Activated CD4-positive, alpha-beta T cell treated with anti-CD3 and anti-CD28 coated beads for 36 hours (primary cell): ENCODE measurements at regions not wholly inside any gene's neighbourhood (a gene's known extent, or its start where the extent isn't known, plus 50 kb on each side); places are given as distances from the start of the nearest gene placed in this dataset.

Source experiments
- ATAC-seq: fragments of 200-7000 bp; cut with Tn5 transposase; one replicate; pipeline ENCODE4 v1.10.0; 2021; ENCODE audit warnings: mild to moderate bottlenecking, moderate library complexity
- CTCF ChIA-PET: fragments of 350-600 bp; sonication (Branson Sonifier 250); formaldehyde crosslinking; loops from one replicate; lab custom pipeline; 2021; ENCODE audit warnings: antibody characterized with exemption; lab: Charles Lee
- POLR2A ChIA-PET: fragments of 350-600 bp; sonication (Branson Sonifier 250); formaldehyde crosslinking; loops from one replicate; lab custom pipeline; 2021; ENCODE audit warnings: antibody characterized with exemption, inconsistent platforms; lab: Charles Lee
- DNase-seq: peaks from one replicate; pipeline ENCODE4 v3.0.0-alpha.2; 2020
- H3K27ac Mint-ChIP-seq: one replicate; pipeline ENCODE4 v1.8.0; 2021; ENCODE audit warnings: mixed read lengths
- H3K27me3 Mint-ChIP-seq: one replicate; pipeline ENCODE4 v1.8.0; 2021; ENCODE audit warnings: mixed read lengths
- H3K36me3 Mint-ChIP-seq: one replicate; pipeline ENCODE4 v1.8.0; 2021; ENCODE audit warnings: low read depth, mixed read lengths
- H3K4me1 Mint-ChIP-seq: one replicate; pipeline ENCODE4 v1.8.0; 2021; ENCODE audit warnings: mixed read lengths
- H3K4me3 Mint-ChIP-seq: one replicate; pipeline ENCODE4 v1.8.0; 2021; ENCODE audit warnings: mild to moderate bottlenecking, moderate library complexity, mixed read lengths
- H3K9me3 Mint-ChIP-seq: one replicate; pipeline ENCODE4 v1.8.0; 2021; ENCODE audit warnings: low read depth, mixed read lengths
- intact Hi-C, 2 experiments: fragments of 100-400 bp; cut with DNase I in 1 of 2; cut with micrococcal nuclease in 1 of 2; formaldehyde crosslinking; loops; one replicate each; pipeline versions ENCODE4 v1.14.2 to v1.15.1; 2022 to 2024; cut with DNase I, micrococcal nuclease

DNA sequence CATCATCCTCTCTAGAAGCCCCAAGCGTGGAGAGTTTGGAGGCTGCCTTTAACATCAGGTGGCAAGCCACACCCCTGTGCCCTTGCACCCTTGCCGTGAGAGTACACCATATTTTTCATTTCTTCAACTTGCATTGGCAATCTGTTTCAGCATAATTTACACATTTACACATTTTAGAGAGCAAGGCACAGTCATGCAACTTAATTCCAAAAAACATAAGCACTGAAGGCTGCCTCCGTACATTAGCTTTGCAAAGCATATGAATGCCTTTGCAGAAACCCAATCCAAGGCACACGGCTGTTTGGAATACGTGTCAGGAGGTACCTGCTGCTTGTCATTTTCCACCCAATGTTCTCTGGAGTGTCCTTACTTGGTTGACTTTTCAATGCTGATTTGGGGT, 833.1 kb downstream of the VRK1 start:
- Mint-ChIP-seq H3K4me1 (peaks cover 13% of the 10 kb centered on the region), H3K4me3 (no peak overlapping the region), H3K27me3 (no peaks in the 10 kb centered on the region), H3K9me3 (no peaks in the 10 kb centered on the region), H3K27ac (no peak overlapping the region), H3K36me3 (no peaks in the 10 kb centered on the region)
- ChIA-PET CTCF (interaction anchor here (0.6 to 1.0 kb wide), 2 partner anchors 27 to 109 kb away, joined by 4 read pairs; no protein-coding TSS in a partner anchor), POLR2A (interaction anchor here (0.7 kb wide), 1 partner anchor 384 kb away, joined by 3 read pairs; no protein-coding TSS in a partner anchor)
- no peak for ATAC-seq
- DNase-seq, result no peak
- intact Hi-C loops, result no loop called here

DNA sequence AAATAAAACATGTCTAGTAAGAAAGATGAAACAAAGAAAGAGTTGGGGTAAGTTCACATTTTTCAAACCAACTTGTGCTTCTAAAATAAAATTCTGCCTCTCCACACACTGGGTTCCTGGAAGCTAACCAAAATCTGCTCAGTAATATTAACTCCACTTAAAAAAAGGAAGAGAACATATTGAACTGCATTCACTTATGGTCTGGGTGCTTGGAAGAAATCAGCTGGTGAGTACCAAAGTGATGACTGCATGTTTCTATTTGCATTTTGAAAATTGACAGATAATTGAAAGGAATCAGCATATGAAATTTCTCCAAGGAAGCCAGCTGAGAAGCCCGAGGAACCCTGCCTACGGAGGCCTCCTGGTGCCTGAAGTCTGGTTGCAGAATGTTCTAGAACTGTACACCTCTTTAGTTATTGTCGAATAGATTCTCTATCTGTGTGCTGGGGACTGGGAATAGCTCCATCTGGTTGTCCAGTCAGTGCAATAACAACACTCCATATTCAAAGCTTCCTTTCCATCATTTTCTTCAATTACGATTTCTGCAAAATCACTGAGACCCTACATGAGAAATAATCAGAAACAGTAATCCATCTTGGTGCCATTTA, 836.1 kb downstream of the VRK1 start:
- H3K36me3 Mint-ChIP-seq, result no peaks in the 10 kb centered on the region
- no peak for DNase-seq
- ChIA-PET CTCF (interaction anchor here (0.6 to 0.9 kb wide), 2 partner anchors 10 to 278 kb away, joined by 3 read pairs; no protein-coding TSS in a partner anchor), POLR2A (no interaction called here)
- no peak overlapping the region for H3K4me3 Mint-ChIP-seq
- peaks cover 32% of the 10 kb centered on the region for H3K4me1 Mint-ChIP-seq
- ATAC-seq, result no peak
- intact Hi-C loops, result no loop called here
- H3K27ac Mint-ChIP-seq, result no peak overlapping the region
- H3K27me3 Mint-ChIP-seq, result no peaks in the 10 kb centered on the region
- H3K9me3 Mint-ChIP-seq, result no peaks in the 10 kb centered on the region

GRCh38 chr14:97634751-97635150, 837.6 kb downstream of the VRK1 start:
- Mint-ChIP-seq H3K27me3 (no peaks in the 10 kb centered on the region), H3K36me3 (no peaks in the 10 kb centered on the region), H3K4me3 (peak overlapping the region; percentile 73), H3K4me1 (peaks cover 42% of the 10 kb centered on the region), H3K9me3 (no peaks in the 10 kb centered on the region), H3K27ac (peak overlapping the region; percentile 80)
- DNase-seq, result peak; percentile 55
- POLR2A ChIA-PET, result interaction anchor here (0.6 kb wide), 1 partner anchor 43 kb away, joined by 5 read pairs; no protein-coding TSS in a partner anchor
- ATAC-seq, result peak; percentile 58
- intact Hi-C loops, result no loop called here
- CTCF ChIA-PET, result interaction anchor here (0.7 kb wide), 1 partner anchor 14 kb away, joined by 3 read pairs; no protein-coding TSS in a partner anchor

GRCh38 chr14:97638864-97639263, 841.7 kb downstream of the VRK1 start:
- intact Hi-C loops, result no loop called here
- peak; percentile 39 for ATAC-seq
- Mint-ChIP-seq H3K9me3 (no peaks in the 10 kb centered on the region), H3K4me1 (peaks cover 57% of the 10 kb centered on the region), H3K27ac (peak overlapping the region; percentile 66), H3K27me3 (no peaks in the 10 kb centered on the region), H3K4me3 (no peak overlapping the region), H3K36me3 (no peaks in the 10 kb centered on the region)
- POLR2A ChIA-PET, result no interaction called here
- no peak for DNase-seq
- CTCF ChIA-PET, result interaction anchor here (0.6 to 1.2 kb wide), 2 partner anchors 52 to 1705 kb away, joined by 3 read pairs; no protein-coding TSS in a partner anchor

- Mint-ChIP-seq H3K4me1 (peaks cover 48% of the 10 kb centered on the region), H3K27ac (peak overlapping the region; percentile 55), H3K27me3 (no peaks in the 10 kb centered on the region), H3K9me3 (no peaks in the 10 kb centered on the region), H3K36me3 (no peaks in the 10 kb centered on the region), H3K4me3 (no peak overlapping the region)
- ChIA-PET POLR2A (no interaction called here), CTCF (no interaction called here)
- ATAC-seq (no peak), DNase-seq (no peak)
- intact Hi-C loops, result no loop called here
Observed at GRCh38 chr14:97640031-97640430, 842.8 kb downstream of the VRK1 start.

DNA sequence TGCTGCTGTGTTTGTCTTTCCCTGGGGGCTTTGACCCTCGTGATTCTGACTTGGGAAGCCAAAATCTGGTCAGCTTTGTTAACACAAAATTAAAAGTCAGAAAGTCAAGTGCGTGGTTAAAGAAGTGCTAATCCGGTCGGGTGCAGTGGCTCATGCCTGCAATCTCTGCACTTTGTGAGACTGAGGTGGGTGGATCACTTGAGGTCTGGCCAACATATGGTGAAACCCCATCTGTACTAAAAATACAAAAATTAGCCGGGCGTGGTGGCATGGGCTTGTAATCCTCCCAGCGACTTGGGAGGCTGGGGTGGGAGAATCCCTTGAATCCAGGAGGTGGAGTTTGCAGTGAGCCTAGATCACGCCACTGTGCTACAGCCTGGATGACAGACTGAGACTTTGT, 844.6 kb downstream of the VRK1 start:
- Mint-ChIP-seq H3K27me3 (no peaks in the 10 kb centered on the region), H3K4me3 (no peak overlapping the region), H3K9me3 (no peaks in the 10 kb centered on the region), H3K27ac (peak overlapping the region; percentile 17), H3K36me3 (no peaks in the 10 kb centered on the region), H3K4me1 (peaks cover 40% of the 10 kb centered on the region)
- ChIA-PET CTCF (no interaction called here), POLR2A (no interaction called here)
- ATAC-seq (peak; percentile 55), DNase-seq (peak; percentile 32)
- intact Hi-C loops, result no loop called here

DNA sequence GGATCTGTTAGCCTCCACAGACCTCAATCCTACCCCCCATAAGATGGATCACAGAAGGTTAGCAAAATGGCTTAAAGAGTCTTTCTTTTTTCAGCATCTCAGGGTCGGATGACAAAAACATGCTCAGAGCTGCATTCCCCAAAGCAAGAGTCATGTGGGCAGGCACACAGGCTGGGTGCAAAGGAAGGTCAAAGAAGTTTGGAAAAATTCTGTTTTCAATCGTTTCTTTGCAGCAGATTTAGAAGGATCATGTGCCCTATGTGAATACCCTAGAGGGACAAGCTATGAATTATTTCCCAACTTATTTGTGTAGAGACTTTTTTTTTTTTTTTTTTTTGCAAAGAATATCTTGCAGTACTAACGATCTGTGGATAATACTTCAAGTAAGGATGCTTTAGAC, 845.4 kb downstream of the VRK1 start:
- Mint-ChIP-seq H3K4me1 (peaks cover 33% of the 10 kb centered on the region), H3K27ac (no peak overlapping the region), H3K9me3 (no peaks in the 10 kb centered on the region), H3K36me3 (no peaks in the 10 kb centered on the region), H3K27me3 (no peaks in the 10 kb centered on the region), H3K4me3 (no peak overlapping the region)
- intact Hi-C loops, result no loop called here
- CTCF ChIA-PET, result interaction anchor here (0.6 to 0.8 kb wide), 2 partner anchors 299 to 396 kb away, joined by 3 to 5 read pairs; no protein-coding TSS in a partner anchor
- POLR2A ChIA-PET, result no interaction called here
- ATAC-seq (no peak), DNase-seq (no peak)

GRCh38 chr14:97644365-97644764, 847.2 kb downstream of the VRK1 start:
- no peak overlapping the region for H3K4me3 Mint-ChIP-seq
- no peaks in the 10 kb centered on the region for H3K36me3 Mint-ChIP-seq
- intact Hi-C loops, result no loop called here
- peaks cover 17% of the 10 kb centered on the region for H3K4me1 Mint-ChIP-seq
- DNase-seq (no peak), ATAC-seq (no peak)
- no peak overlapping the region for H3K27ac Mint-ChIP-seq
- no peaks in the 10 kb centered on the region for H3K27me3 Mint-ChIP-seq
- CTCF ChIA-PET, result no interaction called here
- POLR2A ChIA-PET, result no interaction called here
- H3K9me3 Mint-ChIP-seq, result no peaks in the 10 kb centered on the region

DNA sequence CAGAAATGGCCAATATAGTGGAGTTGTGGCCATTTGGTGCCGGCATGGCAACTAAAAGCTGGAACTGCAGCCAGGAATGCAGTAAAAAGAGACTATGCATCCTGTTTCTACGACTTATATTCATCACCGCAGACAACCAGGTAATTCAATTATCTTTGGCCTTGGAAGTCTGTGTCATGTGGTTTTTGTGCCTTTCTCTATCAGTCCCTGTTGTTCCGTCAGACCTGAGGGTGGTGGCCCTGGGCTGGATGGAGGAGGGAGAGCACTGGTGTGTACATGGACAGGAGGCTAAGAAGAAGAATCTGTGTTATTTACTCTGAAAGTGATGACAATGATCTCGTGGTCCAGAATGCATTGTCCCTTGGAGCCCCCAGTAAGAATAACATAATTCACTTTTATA, 852.6 kb downstream of the VRK1 start:
- intact Hi-C loops, result no loop called here
- Mint-ChIP-seq H3K9me3 (no peaks in the 10 kb centered on the region), H3K36me3 (no peaks in the 10 kb centered on the region), H3K4me1 (no peaks in the 10 kb centered on the region), H3K4me3 (no peak overlapping the region), H3K27me3 (no peaks in the 10 kb centered on the region), H3K27ac (no peak overlapping the region)
- ATAC-seq, result no peak
- DNase-seq, result no peak
- ChIA-PET CTCF (interaction anchor here (0.6 to 0.8 kb wide), 2 partner anchors 30 to 291 kb away, joined by 3 read pairs; no protein-coding TSS in a partner anchor), POLR2A (no interaction called here)

- ATAC-seq (no peak), DNase-seq (no peak)
- POLR2A ChIA-PET, result no interaction called here
- H3K27me3 Mint-ChIP-seq, result no peaks in the 10 kb centered on the region
- intact Hi-C loops, result no loop called here
- H3K4me1 Mint-ChIP-seq, result peaks cover 8% of the 10 kb centered on the region
- no peaks in the 10 kb centered on the region for H3K36me3 Mint-ChIP-seq
- H3K9me3 Mint-ChIP-seq, result no peaks in the 10 kb centered on the region
- H3K27ac Mint-ChIP-seq, result no peak overlapping the region
- no peak overlapping the region for H3K4me3 Mint-ChIP-seq
- CTCF ChIA-PET, result no interaction called here
Observed at GRCh38 chr14:97655169-97655948, 858.2 kb downstream of the VRK1 start.

DNA sequence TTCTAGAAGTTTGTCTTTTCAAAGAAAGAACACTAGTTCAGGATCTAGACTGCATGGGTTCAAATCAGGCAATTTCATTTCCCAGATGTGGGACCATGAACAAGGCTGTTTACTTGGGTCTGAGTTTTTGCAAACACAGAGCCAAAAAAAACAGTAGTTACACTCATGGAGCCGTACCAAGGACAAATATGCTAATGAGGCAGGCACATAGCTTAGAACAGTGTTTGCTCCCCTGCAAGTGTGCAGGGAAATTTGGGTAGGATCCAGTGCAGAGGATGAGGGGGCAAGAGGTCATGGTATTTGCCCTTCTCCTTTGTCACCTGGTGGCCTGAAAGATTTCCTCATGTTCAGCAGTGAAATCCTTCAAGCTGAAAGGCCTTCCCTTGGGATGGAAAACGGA, 860.4 kb downstream of the VRK1 start:
- H3K36me3 Mint-ChIP-seq, result no peaks in the 10 kb centered on the region
- POLR2A ChIA-PET, result no interaction called here

More for the DNA sequence above, 860.4 kb downstream of the VRK1 start:
- CTCF ChIA-PET, result interaction anchor here (0.6 kb wide), 1 partner anchor 28 kb away, joined by 4 read pairs; no protein-coding TSS in a partner anchor
- no peak overlapping the region for H3K27ac Mint-ChIP-seq
- H3K4me3 Mint-ChIP-seq, result no peak overlapping the region
- DNase-seq (no peak), ATAC-seq (no peak)
- H3K27me3 Mint-ChIP-seq, result no peaks in the 10 kb centered on the region
- no peaks in the 10 kb centered on the region for H3K9me3 Mint-ChIP-seq
- intact Hi-C loops, result no loop called here
- peaks cover 8% of the 10 kb centered on the region for H3K4me1 Mint-ChIP-seq
